T-helper 1 cell (primary cell): ENCODE measurements at regions not wholly inside any gene's neighbourhood (a gene's known extent, or its start where the extent isn't known, plus 50 kb on each side); places are given as distances from the start of the nearest gene placed in this dataset.
"Not testable (repeated sequence)": the region's sequence is repeated elsewhere in the genome, so short reads cannot be mapped to it uniquely, and the experiment has no call there.

Experiments
- DNase-seq, 5 donors: peaks; one replicate each; pipeline ENCODE4 v3.0.0-alpha.2; 2012 to 2020

- DNase-seq = no peak
Measured at GRCh38 chrX:40406330-40406859, 174.4 kb upstream of the ATP6AP2 start.

GRCh38 chrX:40405399-40405798 is 175.4 kb upstream of the ATP6AP2 start:
- no peak for DNase-seq

- no peak for DNase-seq
Measured at GRCh38 chrX:40403757-40404156, 177.0 kb upstream of the ATP6AP2 start.

- DNase-seq = no peak
Measured at GRCh38 chrX:40402831-40403533, 177.8 kb upstream of the ATP6AP2 start.

- no peak for DNase-seq
Measured at GRCh38 chrX:40395102-40395501, 185.7 kb upstream of the ATP6AP2 start.

GRCh38 chrX:40394302-40394701 is 186.5 kb upstream of the ATP6AP2 start:
- no peak for DNase-seq

- DNase-seq = no peak
Measured at GRCh38 chrX:40392599-40392998, 188.2 kb upstream of the ATP6AP2 start.

- no peak for DNase-seq
Measured at GRCh38 chrX:40391662-40392061, 189.1 kb upstream of the ATP6AP2 start.

- no peak for DNase-seq
Measured at GRCh38 chrX:40389555-40389954, 191.2 kb upstream of the ATP6AP2 start.

- no peak for DNase-seq
Measured at GRCh38 chrX:40388441-40388840, 192.3 kb upstream of the ATP6AP2 start.

- DNase-seq = not testable (repeated sequence)
Measured at GRCh38 chrX:40387869-40388268, 192.9 kb upstream of the ATP6AP2 start.

GRCh38 chrX:40387311-40387710 is 193.5 kb upstream of the ATP6AP2 start:
- not testable (repeated sequence) for DNase-seq

GRCh38 chrX:40385682-40386081 is 195.1 kb upstream of the ATP6AP2 start:
- no peak for DNase-seq

GRCh38 chrX:40385256-40385655 is 195.5 kb upstream of the ATP6AP2 start:
- DNase-seq = no peak

- no peak for DNase-seq
Measured at GRCh38 chrX:40383969-40384368, 196.8 kb upstream of the ATP6AP2 start.

GRCh38 chrX:40383360-40383759 is 197.4 kb upstream of the ATP6AP2 start:
- no peak for DNase-seq

- DNase-seq = no peak
Measured at GRCh38 chrX:40380655-40381488, 199.9 kb upstream of the ATP6AP2 start.

- no peak for DNase-seq
Measured at GRCh38 chrX:40377684-40378083, 203.1 kb upstream of the ATP6AP2 start.

- DNase-seq = no peak
Measured at GRCh38 chrX:40374486-40374885, 206.3 kb upstream of the ATP6AP2 start.

- no peak for DNase-seq
Measured at GRCh38 chrX:40373641-40374040, 207.1 kb upstream of the ATP6AP2 start.

GRCh38 chrX:40373025-40373424 is 207.7 kb upstream of the ATP6AP2 start:
- no peak for DNase-seq

GRCh38 chrX:40371376-40371775 is 209.4 kb upstream of the ATP6AP2 start:
- no peak for DNase-seq

- DNase-seq = no peak
Measured at GRCh38 chrX:40368611-40369061, 212.1 kb upstream of the ATP6AP2 start.

- no peak for DNase-seq
Measured at GRCh38 chrX:40366661-40367060, 214.1 kb upstream of the ATP6AP2 start.
